HUES48 (cell line): ENCODE measurements at regions not wholly inside any gene's neighbourhood (a gene's known extent, or its start where the extent isn't known, plus 50 kb on each side); places are given as distances from the start of the nearest gene placed in this dataset.
"Not testable (repeated sequence)": the region's sequence is repeated elsewhere in the genome, so short reads cannot be mapped to it uniquely, and the experiment has no call there.

Experiments
- H3K27ac ChIP-seq: one replicate; pipeline ENCODE4 v1.7.0; 2013; ENCODE audit warnings: low read depth, low read length, inconsistent platforms
- H3K27me3 ChIP-seq: 2 replicates; pipeline ENCODE4 v1.6.1; 2013; ENCODE audit warnings: mild to moderate bottlenecking, low read length; ENCODE audit not compliant: control insufficient read depth, insufficient read depth
- H3K36me3 ChIP-seq: 2 replicates; pipeline ENCODE4 v1.6.1; 2013; ENCODE audit warnings: low read length; ENCODE audit not compliant: control insufficient read depth, insufficient read depth
- H3K4me1 ChIP-seq: 2 replicates; pipeline ENCODE4 v1.6.1; 2013; ENCODE audit warnings: mild to moderate bottlenecking, low read length; ENCODE audit not compliant: control insufficient read depth, insufficient read depth
- H3K4me3 ChIP-seq: 2 replicates; pipeline ENCODE4 v1.5.1; 2013; ENCODE audit warnings: mild to moderate bottlenecking, low read depth, low read length
- H3K9ac ChIP-seq: 2 replicates; pipeline ENCODE4 v1.6.1; 2013; ENCODE audit warnings: mild to moderate bottlenecking, low read depth, low read length, moderate library complexity
- H3K9me3 ChIP-seq: 2 replicates; pipeline ENCODE4 v1.6.1; 2013; ENCODE audit warnings: low read length; ENCODE audit not compliant: control insufficient read depth, insufficient read depth

- peak overlapping the region; percentile 41 for H3K4me3 ChIP-seq
- H3K9ac ChIP-seq, result no peak overlapping the region
- peaks cover 53% of the 10 kb centered on the region for H3K9me3 ChIP-seq
- H3K36me3 ChIP-seq, result no peaks in the 10 kb centered on the region
- H3K27me3 ChIP-seq, result no peaks in the 10 kb centered on the region
- 0 out of 2 replicates have a peak, but pooled peaks cover 6% of the 10 kb centered on the region for H3K4me1 ChIP-seq
- H3K27ac ChIP-seq, result peak overlapping the region; percentile 77
Observed at GRCh38 chrX:56618323-56618722, 54.9 kb downstream of the UBQLN2 start.

DNA sequence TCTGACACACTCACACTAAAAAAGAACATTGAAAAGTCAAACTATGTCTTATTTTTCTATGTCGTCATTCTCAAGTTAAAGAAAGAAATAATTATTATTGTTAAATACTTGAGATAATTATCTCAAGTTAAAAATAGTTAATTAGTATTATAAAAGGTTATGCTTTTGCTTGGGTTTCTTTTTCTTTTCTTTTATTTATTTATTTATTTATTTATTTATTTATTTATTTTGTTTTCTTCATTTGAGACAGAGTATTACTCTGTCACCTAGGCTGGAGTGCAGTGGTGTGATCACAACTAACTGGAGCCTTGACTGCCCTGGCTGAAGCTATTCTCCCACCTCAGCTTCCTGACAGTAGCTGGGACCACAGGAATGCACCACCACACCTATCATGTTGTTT lies 59.9 kb downstream of the UBQLN2 start:
- no peak overlapping the region for H3K27ac ChIP-seq
- no peaks in the 10 kb centered on the region for H3K27me3 ChIP-seq
- H3K9ac ChIP-seq, result no peak overlapping the region
- no peak overlapping the region for H3K4me3 ChIP-seq
- peaks cover 47% of the 10 kb centered on the region for H3K9me3 ChIP-seq
- no peaks in the 10 kb centered on the region for H3K36me3 ChIP-seq
- 0 out of 2 replicates have a peak, but pooled peaks cover 3% of the 10 kb centered on the region for H3K4me1 ChIP-seq

DNA sequence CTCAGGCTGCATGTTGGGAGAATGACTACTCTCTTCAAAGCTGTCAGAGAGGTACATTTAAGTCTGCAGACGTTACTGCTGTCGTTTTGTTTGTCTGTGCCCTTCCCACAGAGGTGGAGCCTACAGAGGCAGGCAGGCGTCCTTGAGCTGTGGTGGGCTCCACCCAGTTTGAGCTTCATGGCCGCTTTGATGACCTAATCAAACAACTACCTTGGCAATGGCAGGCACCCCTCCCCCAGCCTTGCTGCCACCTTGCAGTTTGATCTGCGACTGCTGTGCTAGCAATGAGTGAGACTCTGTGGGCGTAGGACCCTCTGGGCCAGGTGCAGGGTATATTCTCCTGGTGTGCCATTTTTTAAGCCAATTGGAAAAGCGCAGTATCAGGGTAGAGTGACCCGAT lies 71.6 kb downstream of the UBQLN2 start:
- peaks cover 29% of the 10 kb centered on the region for H3K9me3 ChIP-seq
- H3K27ac ChIP-seq, H3K27me3 ChIP-seq, H3K36me3 ChIP-seq, H3K9ac ChIP-seq, H3K4me3 ChIP-seq, H3K4me1 ChIP-seq: not testable (repeated sequence)

DNA sequence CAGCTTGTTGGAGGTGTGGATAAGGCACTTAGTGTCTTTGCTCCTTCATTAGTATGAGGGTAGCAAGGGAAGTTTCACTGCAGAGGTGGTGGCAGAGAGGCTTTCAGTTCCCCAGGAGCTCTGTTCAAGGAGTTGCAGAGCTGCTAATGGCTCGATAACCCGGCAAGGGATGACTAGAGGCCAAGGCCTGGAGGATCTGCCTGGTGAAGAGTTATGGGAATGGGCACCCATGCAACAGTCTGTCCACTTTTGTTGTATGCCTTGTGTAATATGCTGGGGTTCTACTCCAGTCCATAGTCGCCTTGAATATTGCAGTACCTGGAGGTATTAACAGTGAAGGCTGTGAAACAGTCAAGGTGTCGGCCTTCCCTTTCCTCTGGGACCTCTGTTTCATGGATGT lies 67.8 kb upstream of the NBDY start:
- H3K36me3 ChIP-seq, result no peaks in the 10 kb centered on the region
- H3K9ac ChIP-seq, result no peak overlapping the region
- H3K27ac ChIP-seq, result no peak overlapping the region
- peaks cover 53% of the 10 kb centered on the region for H3K9me3 ChIP-seq
- H3K27me3 ChIP-seq, result no peaks in the 10 kb centered on the region
- no peaks in the 10 kb centered on the region for H3K4me1 ChIP-seq
- H3K4me3 ChIP-seq, result no peak overlapping the region
